Left lobe of liver (tissue), 2 donors: ENCODE measurements at regions not wholly inside any gene's neighbourhood (a gene's known extent, or its start where the extent isn't known, plus 50 kb on each side); places are given as distances from the start of the nearest gene placed in this dataset.
A peak's percentile ranks its signal among the peaks of the same experiment; 100 is the strongest.

Source experiments
- ATAC-seq: fragments of 200-7000 bp; cut with Tn5 transposase; one replicate; pipeline ENCODE4 v1.9.1; 2020; ENCODE audit warnings: mild to moderate bottlenecking, moderate library complexity
- DNase-seq: peaks from one replicate; pipeline ENCODE4 v3.0.0-alpha.2; 2020; ENCODE audit warnings: low spot score
- donor health status: DM: no; HTN: no; CAD: no; lungs with moderate emphysema.
- donor health status: DM: no; HTN: yes; CAD: no.

GRCh38 chr16:87054856-87055255, 262.3 kb downstream of the C16orf95 start:
- ATAC-seq: no peak
- DNase-seq: no peak

- DNase-seq: no peak
- ATAC-seq: no peak
Observed at GRCh38 chr16:87056083-87056482, 261.1 kb downstream of the C16orf95 start.

GRCh38 chr16:87056551-87056950, 260.6 kb downstream of the C16orf95 start:
- ATAC-seq: no peak
- no peak for DNase-seq

- ATAC-seq (no peak), DNase-seq (no peak)
Observed at GRCh38 chr16:87057211-87057881, 259.8 kb downstream of the C16orf95 start.

- ATAC-seq: no peak
- DNase-seq: no peak
Observed at GRCh38 chr16:87057951-87058560, 259.1 kb downstream of the C16orf95 start.

GRCh38 chr16:87058728-87059250, 258.4 kb downstream of the C16orf95 start:
- DNase-seq (no peak), ATAC-seq (no peak)

GRCh38 chr16:87060034-87060986, 256.9 kb downstream of the C16orf95 start:
- no peak for ATAC-seq

GRCh38 chr16:87061243-87061920, 255.8 kb downstream of the C16orf95 start:
- DNase-seq (no peak), ATAC-seq (no peak)

More at GRCh38 chr16:87060034-87060986, 256.9 kb downstream of the C16orf95 start:
- DNase-seq: peak; percentile 11

- ATAC-seq (peak; percentile 80), DNase-seq (peak; percentile 50)
Observed at GRCh38 chr16:87062569-87063442, 254.4 kb downstream of the C16orf95 start.

- peak; percentile 28 for DNase-seq
- no peak for ATAC-seq
Observed at GRCh38 chr16:87063543-87063942, 253.6 kb downstream of the C16orf95 start.

- peak; percentile 14 for DNase-seq
- no peak for ATAC-seq
Observed at GRCh38 chr16:87064731-87065445, 252.3 kb downstream of the C16orf95 start.

- no peak for DNase-seq
- ATAC-seq: no peak
Observed at GRCh38 chr16:87065446-87066132, 251.6 kb downstream of the C16orf95 start.

- no peak for DNase-seq
- ATAC-seq: no peak
Observed at GRCh38 chr16:87066133-87067002, 250.8 kb downstream of the C16orf95 start.

- ATAC-seq (no peak), DNase-seq (no peak)
Observed at GRCh38 chr16:87067003-87067556, 250.1 kb downstream of the C16orf95 start.

- ATAC-seq (no peak), DNase-seq (no peak)
Observed at GRCh38 chr16:87067836-87068761, 249.1 kb downstream of the C16orf95 start.

- no peak for ATAC-seq
- DNase-seq: no peak
Observed at GRCh38 chr16:87068762-87069150, 248.4 kb downstream of the C16orf95 start.
